Loucy (cell line): ENCODE measurements at regions not wholly inside any gene's neighbourhood (a gene's known extent, or its start where the extent isn't known, plus 50 kb on each side); places are given as distances from the start of the nearest gene placed in this dataset.

Experiments
- H2AFZ ChIP-seq: fragments of 200-600 bp; sonication (generic); 2 replicates; pipeline ENCODE4 v1.6.0; 2016; ENCODE audit warnings: antibody characterized with exemption, mild to moderate bottlenecking, low read length, moderate library complexity
- H3F3A ChIP-seq: fragments of 200-600 bp; 2 replicates; pipeline ENCODE4 v1.6.0; 2016; ENCODE audit warnings: antibody characterized with exemption, low read depth, mild to moderate bottlenecking
- H3K27me3 ChIP-seq: fragments of 200-600 bp; sonication (generic); 2 replicates; pipeline ENCODE4 v1.6.1; 2014; ENCODE audit warnings: low read length, mild to moderate bottlenecking; ENCODE audit not compliant: insufficient read depth, poor library complexity, severe bottlenecking
- H3K36me3 ChIP-seq: fragments of 200-600 bp; sonication (generic); 2 replicates; pipeline ENCODE4 v1.6.1; 2016; ENCODE audit warnings: low read length; ENCODE audit not compliant: insufficient read depth
- H3K4me1 ChIP-seq: fragments of 200-600 bp; sonication (generic); 2 replicates; pipeline ENCODE4 v1.5.1; 2014; ENCODE audit warnings: low read length, mild to moderate bottlenecking; ENCODE audit not compliant: insufficient read depth, poor library complexity, severe bottlenecking
- H3K4me2 ChIP-seq: fragments of 200-600 bp; sonication (generic); 2 replicates; pipeline ENCODE4 v1.6.0; 2014; ENCODE audit warnings: antibody characterized with exemption, low read length, low read depth, mild to moderate bottlenecking; ENCODE audit not compliant: poor library complexity, severe bottlenecking
- H3K4me3 ChIP-seq: fragments of 200-600 bp; sonication (generic); 2 replicates; pipeline ENCODE4 v1.5.1; 2014; ENCODE audit warnings: low read length, mild to moderate bottlenecking, mixed read lengths; ENCODE audit not compliant: poor library complexity, severe bottlenecking
- H3K79me2 ChIP-seq: fragments of 200-600 bp; sonication (generic); 2 replicates; pipeline ENCODE4 v1.6.1; 2014; ENCODE audit warnings: low read length; ENCODE audit not compliant: insufficient read depth
- H3K9ac ChIP-seq: fragments of 200-600 bp; sonication (generic); 2 replicates; pipeline ENCODE4 v1.6.0; 2014; ENCODE audit warnings: mild to moderate bottlenecking, low read depth, low read length, moderate library complexity; ENCODE audit not compliant: poor library complexity, severe bottlenecking
- H3K9me2 ChIP-seq: fragments of 200-600 bp; sonication (generic); replicated peaks from 2 replicates; pipeline ENCODE4 v1.6.1; 2016; ENCODE audit warnings: low read depth, low read length, mixed read lengths
- H3K9me3 ChIP-seq: fragments of 200-600 bp; sonication (generic); 2 replicates; pipeline ENCODE4 v1.6.1; 2014; ENCODE audit warnings: mild to moderate bottlenecking, antibody characterized with exemption, low read length, low read depth; ENCODE audit not compliant: insufficient read depth
- H4K20me1 ChIP-seq: fragments of 200-600 bp; sonication (generic); 2 replicates; pipeline ENCODE4 v1.6.0; 2014; ENCODE audit warnings: antibody characterized with exemption, low read length, mild to moderate bottlenecking; ENCODE audit not compliant: insufficient read depth, poor library complexity, severe bottlenecking
- CTCF ChIP-seq: fragments of 200-600 bp; sonication (generic); conservative IDR thresholded peaks from 2 replicates; pipeline ENCODE4 v1.5.1; 2014; ENCODE audit warnings: mild to moderate bottlenecking, antibody characterized with exemption, low read length
- EZH2phosphoT487 ChIP-seq: fragments of 200-600 bp; IDR thresholded peaks from 2 replicates; pipeline ENCODE4 v1.6.1; 2018; ENCODE audit warnings: antibody characterized with exemption, mild to moderate bottlenecking, moderate library complexity, borderline replicate concordance

DNA sequence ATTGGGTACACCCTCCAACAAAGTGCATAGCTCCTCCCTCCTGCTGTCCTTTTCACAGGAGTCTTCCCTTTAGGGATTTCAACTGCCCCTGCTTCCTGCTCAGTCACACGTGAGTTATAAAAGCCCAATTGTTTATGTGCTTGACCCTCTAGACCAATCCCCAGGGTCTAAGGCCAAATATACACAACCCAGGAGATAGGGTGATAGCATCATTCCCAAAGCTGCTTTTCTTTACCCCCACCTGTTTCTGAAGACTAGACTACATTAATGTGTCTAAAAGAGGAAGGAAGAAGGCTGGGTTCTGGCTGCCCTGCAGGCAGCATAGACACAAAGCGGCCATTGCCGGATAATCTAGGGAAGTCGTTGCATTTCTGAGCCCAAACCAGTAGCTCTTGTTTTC lies 526.7 kb upstream of the FRG1 start:
- no peaks in the 10 kb centered on the region for H3K79me2 ChIP-seq
- H3K9ac ChIP-seq: no peak overlapping the region
- no peaks in the 10 kb centered on the region for H3K36me3 ChIP-seq
- H3K27me3 ChIP-seq: no peaks in the 10 kb centered on the region
- H3K4me2 ChIP-seq: no peak overlapping the region
- H4K20me1 ChIP-seq: no peaks in the 10 kb centered on the region
- TF ChIP-seq EZH2phosphoT487: no peak
- no peaks in the 10 kb centered on the region for H3F3A ChIP-seq
- no peaks in the 10 kb centered on the region for H3K9me2 ChIP-seq
- no peaks in the 10 kb centered on the region; the same call in 1 of the 2 replicates for H3K9me3 ChIP-seq
- no peaks in the 10 kb centered on the region for H3K4me1 ChIP-seq
- H3K4me3 ChIP-seq: no peak overlapping the region
- H2AFZ ChIP-seq: no peak overlapping the region

- Histone ChIP-seq H3F3A (no peaks in the 10 kb centered on the region), H3K9me2 (no peaks in the 10 kb centered on the region), H3K4me3 (no peak overlapping the region), H3K79me2 (no peaks in the 10 kb centered on the region), H2AFZ (no peak overlapping the region), H3K9me3 (no peaks in the 10 kb centered on the region), H4K20me1 (no peaks in the 10 kb centered on the region), H3K27me3 (no peaks in the 10 kb centered on the region), H3K4me1 (no peaks in the 10 kb centered on the region), H3K36me3 (no peaks in the 10 kb centered on the region), H3K4me2 (no peak overlapping the region), H3K9ac (no peak overlapping the region)
- TF ChIP-seq CTCF (no peak), EZH2phosphoT487 (no peak)
These were observed 520.1 kb upstream of the FRG1 start for GRCh38 chr4:189420572-189420971.

DNA sequence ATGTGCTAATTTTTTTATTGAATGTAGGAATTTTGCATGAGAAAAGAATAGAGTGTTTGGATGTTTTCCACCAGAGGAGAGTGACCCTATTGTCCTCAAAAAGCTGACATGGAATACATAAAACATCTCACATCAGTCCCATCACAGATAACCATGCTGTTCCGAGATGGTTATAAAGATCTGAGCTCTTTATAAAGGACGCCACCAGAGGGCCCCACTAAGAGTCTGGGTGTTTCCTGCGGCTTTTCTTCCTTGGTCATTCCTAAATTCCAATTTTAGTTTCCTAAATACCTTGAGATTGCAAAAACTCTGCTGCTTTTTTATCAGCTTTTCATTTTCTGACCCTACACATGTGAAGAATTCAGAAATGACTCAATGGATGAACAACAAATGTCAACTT lies 504.5 kb upstream of the FRG1 start:
- Histone ChIP-seq H3K9me2 (no peaks in the 10 kb centered on the region), H2AFZ (no peak overlapping the region), H3K79me2 (no peaks in the 10 kb centered on the region), H3K27me3 (no peaks in the 10 kb centered on the region), H3K4me2 (no peak overlapping the region), H3F3A (no peaks in the 10 kb centered on the region), H4K20me1 (no peaks in the 10 kb centered on the region), H3K9me3 (peaks cover 13% of the 10 kb centered on the region; the same call in 1 of the 2 replicates), H3K4me1 (no peaks in the 10 kb centered on the region), H3K36me3 (no peaks in the 10 kb centered on the region), H3K4me3 (no peak overlapping the region), H3K9ac (no peak overlapping the region)
- no peak for TF ChIP-seq EZH2phosphoT487
- peak; percentile 44 for TF ChIP-seq CTCF

- Histone ChIP-seq H3F3A (no peaks in the 10 kb centered on the region), H3K9me3 (0 out of 2 replicates have a peak, but pooled peaks cover 4% of the 10 kb centered on the region), H3K9me2 (no peaks in the 10 kb centered on the region), H3K9ac (no peak overlapping the region), H3K4me2 (no peak overlapping the region), H3K4me1 (no peaks in the 10 kb centered on the region), H4K20me1 (no peaks in the 10 kb centered on the region), H3K36me3 (no peaks in the 10 kb centered on the region), H2AFZ (no peak overlapping the region), H3K79me2 (no peaks in the 10 kb centered on the region), H3K4me3 (no peak overlapping the region), H3K27me3 (no peaks in the 10 kb centered on the region)
- TF ChIP-seq EZH2phosphoT487: no peak
- TF ChIP-seq CTCF: no peak
These were observed 500.0 kb upstream of the FRG1 start for GRCh38 chr4:189440716-189441115.
